Keratinocyte (primary cell): ENCODE measurements at regions not wholly inside any gene's neighbourhood (a gene's known extent, or its start where the extent isn't known, plus 50 kb on each side); places are given as distances from the start of the nearest gene placed in this dataset.

ENCODE experiments used
- CTCF ChIP-seq, 3 experiments: IDR thresholded peaks in 1 of 3; conservative IDR thresholded peaks in 1 of 3; optimal IDR thresholded peaks in 1 of 3; 2 replicates in 2 of 3; 3 replicates in 1 of 3; pipeline versions ENCODE3 to v1.5.1; 2011; ENCODE audit warnings: low read length in 3 of 3, mild to moderate bottlenecking in 3 of 3, moderate library complexity in 2 of 3, control low read depth in 1 of 3, inconsistent platforms in 1 of 3; ENCODE audit not compliant: insufficient read depth in 2 of 3; ENCODE audit errors: extremely low read depth in 1 of 3
- EZH2 ChIP-seq: IDR thresholded peaks from one replicate; pipeline ENCODE4 v1.6.1; 2012; ENCODE audit warnings: inconsistent platforms, mild to moderate bottlenecking, low read length, moderate library complexity

GRCh38 chr11:133720951-133721350 is 124.4 kb downstream of the SPATA19 start:
- TF ChIP-seq CTCF (optimal IDR thresholded peaks at IDR 0.05 in 1 of 3, IDR thresholded peaks at IDR 0.05 in 1 of 3, conservative IDR thresholded peaks at IDR 0.05 in 1 of 3; ENCODE audit: extremely low read depth in 1 of 3, insufficient read depth in 2 of 3, low read length in 3 of 3) (no peak), EZH2 (no peak)
